Endodermal cell (in vitro differentiated cells): ENCODE measurements at regions not wholly inside any gene's neighbourhood (a gene's known extent, or its start where the extent isn't known, plus 50 kb on each side); places are given as distances from the start of the nearest gene placed in this dataset.

Source experiments
- DNase-seq: peaks from one replicate; pipeline ENCODE4 v3.0.0-alpha.2; 2017
- H3K27ac ChIP-seq: 2 replicates; pipeline ENCODE4 v1.5.1; 2013; ENCODE audit warnings: mild to moderate bottlenecking, low read depth, low read length, moderate library complexity
- H3K27me3 ChIP-seq: 2 replicates; pipeline ENCODE4 v1.6.1; 2013; ENCODE audit warnings: mild to moderate bottlenecking, low read length, moderate library complexity; ENCODE audit not compliant: insufficient read depth, control insufficient read depth, poor library complexity, severe bottlenecking
- H3K36me3 ChIP-seq: 2 replicates; pipeline ENCODE4 v1.7.0; 2013; ENCODE audit warnings: mild to moderate bottlenecking, low read length, moderate library complexity; ENCODE audit not compliant: control insufficient read depth, insufficient read depth
- H3K4me1 ChIP-seq: one replicate; pipeline ENCODE4 v1.7.0; 2013; ENCODE audit warnings: low read length; ENCODE audit not compliant: control insufficient read depth, insufficient read depth
- H3K4me3 ChIP-seq: 2 replicates; pipeline ENCODE4 v1.5.1; 2013; ENCODE audit warnings: mild to moderate bottlenecking, low read length, moderate library complexity
- H3K9ac ChIP-seq: 2 replicates; pipeline ENCODE4 v1.6.1; 2013; ENCODE audit warnings: mild to moderate bottlenecking, low read length, moderate library complexity; ENCODE audit not compliant: poor library complexity, severe bottlenecking; ENCODE audit errors: extremely low read depth
- H3K9me3 ChIP-seq: 2 replicates; pipeline ENCODE4 v1.6.1; 2013; ENCODE audit warnings: mild to moderate bottlenecking, low read length, moderate library complexity; ENCODE audit not compliant: control insufficient read depth
- H3K27ac Mint-ChIP-seq: 2 replicates; pipeline ENCODE4 v1.8.0; 2020; ENCODE audit warnings: mixed read lengths
- H3K27me3 Mint-ChIP-seq: 2 replicates; pipeline ENCODE4 v1.8.0; 2021; ENCODE audit warnings: mild to moderate bottlenecking, mixed read lengths; ENCODE audit not compliant: insufficient read depth
- H3K36me3 Mint-ChIP-seq: 2 replicates; pipeline ENCODE4 v1.8.0; 2020; ENCODE audit warnings: low read depth, mixed read lengths
- H3K4me1 Mint-ChIP-seq: 2 replicates; pipeline ENCODE4 v1.8.0; 2020; ENCODE audit warnings: mixed read lengths
- H3K4me3 Mint-ChIP-seq: 2 replicates; pipeline ENCODE4 v1.8.0; 2020; ENCODE audit warnings: mild to moderate bottlenecking, moderate library complexity, mixed read lengths
- H3K9me3 Mint-ChIP-seq: 2 replicates; pipeline ENCODE4 v1.8.0; 2020; ENCODE audit warnings: mild to moderate bottlenecking, mixed read lengths
- CTCF ChIP-seq: fragments of 200-600 bp; sonication (generic); conservative IDR thresholded peaks from 2 replicates; pipeline ENCODE4 v1.5.0; 2021; ENCODE audit warnings: antibody characterized with exemption, mild to moderate bottlenecking
- WGBS, 2 experiments: methylation state at CpG; one replicate each; pipeline versions ENCODE4 v1.1.5 to v1.1.7; 2013; ENCODE audit warnings: missing lambda C conversion rate in 2 of 2, mixed read lengths in 1 of 2; ENCODE audit not compliant: insufficient coverage in 1 of 2, insufficient read length in 1 of 2; 5-methylcytosine and 5-hydroxymethylcytosine counted together

- peaks cover 30% of the 10 kb centered on the region for H3K9me3 Mint-ChIP-seq
- H3K4me1 Mint-ChIP-seq: no peaks in the 10 kb centered on the region
- 83% methylated on average over 4 to 7 of the region's 7 CpGs for WGBS, 2 experiments
- peaks cover 20% of the 10 kb centered on the region for H3K27me3 ChIP-seq
- H3K9ac ChIP-seq: no peak overlapping the region
- H3K36me3 Mint-ChIP-seq: no peaks in the 10 kb centered on the region
- TF ChIP-seq CTCF: no peak
- no peaks in the 10 kb centered on the region for H3K4me1 ChIP-seq
- peaks cover 13% of the 10 kb centered on the region for H3K27me3 Mint-ChIP-seq
- DNase-seq: no peak
- no peak overlapping the region for H3K4me3 Mint-ChIP-seq
- H3K4me3 ChIP-seq: no peak overlapping the region
- no peak overlapping the region for H3K27ac ChIP-seq
- H3K36me3 ChIP-seq: no peaks in the 10 kb centered on the region
- no peak overlapping the region for H3K27ac Mint-ChIP-seq
- H3K9me3 ChIP-seq: peaks cover 7% of the 10 kb centered on the region
Measured at GRCh38 chr1:14118691-14119485, 418.9 kb downstream of the PRDM2 start.

GRCh38 chr1:14120895-14121294 lies 420.9 kb downstream of the PRDM2 start:
- 94 to 100% methylated on average over 2 of the region's 2 CpGs for WGBS, 2 experiments
- H3K27ac Mint-ChIP-seq: no peak overlapping the region
- no peaks in the 10 kb centered on the region for H3K36me3 ChIP-seq
- DNase-seq: no peak
- peaks cover 5% of the 10 kb centered on the region for H3K9me3 ChIP-seq
- no peak overlapping the region for H3K4me3 Mint-ChIP-seq
- H3K4me3 ChIP-seq: no peak overlapping the region
- peaks cover 36% of the 10 kb centered on the region for H3K27me3 ChIP-seq
- peaks cover 26% of the 10 kb centered on the region for H3K9me3 Mint-ChIP-seq
- H3K9ac ChIP-seq: no peak overlapping the region
- peaks cover 13% of the 10 kb centered on the region for H3K27me3 Mint-ChIP-seq
- no peaks in the 10 kb centered on the region for H3K36me3 Mint-ChIP-seq
- H3K4me1 Mint-ChIP-seq: no peaks in the 10 kb centered on the region
- TF ChIP-seq CTCF: no peak
- no peak overlapping the region for H3K27ac ChIP-seq
- no peaks in the 10 kb centered on the region for H3K4me1 ChIP-seq

- DNase-seq: no peak
- H3K4me3 Mint-ChIP-seq: no peak overlapping the region
Measured at GRCh38 chr1:14128096-14128495, 428.1 kb downstream of the PRDM2 start.

More at GRCh38 chr1:14128096-14128495, 428.1 kb downstream of the PRDM2 start:
- H3K9me3 ChIP-seq: no peaks in the 10 kb centered on the region
- no peak overlapping the region for H3K9ac ChIP-seq
- no peak for TF ChIP-seq CTCF
- H3K27me3 ChIP-seq: peaks cover 56% of the 10 kb centered on the region
- Mint-ChIP-seq H3K27me3 (peaks cover 11% of the 10 kb centered on the region), H3K27ac (no peak overlapping the region), H3K4me1 (no peaks in the 10 kb centered on the region), H3K36me3 (no peaks in the 10 kb centered on the region), H3K9me3 (no peaks in the 10 kb centered on the region)
- 80 to 94% methylated on average over 1 of the region's 1 CpG for WGBS, 2 experiments
- no peak overlapping the region for H3K4me3 ChIP-seq
- H3K36me3 ChIP-seq: no peaks in the 10 kb centered on the region
- H3K4me1 ChIP-seq: no peaks in the 10 kb centered on the region
- no peak overlapping the region for H3K27ac ChIP-seq
